Hepatocyte (in vitro differentiated cells): ENCODE measurements at regions not wholly inside any gene's neighbourhood (a gene's known extent, or its start where the extent isn't known, plus 50 kb on each side); places are given as distances from the start of the nearest gene placed in this dataset.
"Not testable (repeated sequence)": the region's sequence is repeated elsewhere in the genome, so short reads cannot be mapped to it uniquely, and the experiment has no call there.

Source experiments
- EZH2phosphoT487 ChIP-seq: fragments of 200-600 bp; sonication (generic); IDR thresholded peaks from one replicate; pipeline ENCODE4 v1.6.1; 2018; ENCODE audit warnings: antibody characterized with exemption, mild to moderate bottlenecking, low read depth, moderate library complexity; ENCODE audit not compliant: unreplicated experiment, severe bottlenecking
- TF ChIP-seq, protein P1 (sequence below): fragments of 200-600 bp; sonication (generic); IDR thresholded peaks from 2 replicates; pipeline ENCODE4 v1.5.1; 2016; ENCODE audit warnings: antibody characterized with exemption, mild to moderate bottlenecking; ENCODE audit not compliant: poor library complexity

DNA sequence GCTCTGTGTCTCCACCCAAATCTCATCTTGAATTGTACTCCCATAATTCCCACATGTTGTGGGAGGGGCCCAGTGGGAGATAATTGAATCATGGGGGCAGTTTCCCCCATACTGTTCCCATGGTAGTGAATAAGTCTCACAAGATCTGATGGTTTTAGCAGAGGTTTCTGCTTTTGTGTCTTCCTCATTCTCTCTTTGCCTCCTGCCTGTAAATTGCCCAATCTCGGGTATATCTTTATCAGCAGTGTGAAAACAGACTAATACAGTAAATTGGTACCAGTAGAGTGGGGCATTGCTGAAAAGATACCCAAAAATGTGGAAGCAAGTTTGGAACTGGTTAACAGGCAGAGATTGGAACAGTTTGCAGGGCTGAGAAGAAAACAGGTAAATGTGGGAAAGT, 278.1 kb upstream of the PCDH9 start:
- TF ChIP-seq, protein P1, sequence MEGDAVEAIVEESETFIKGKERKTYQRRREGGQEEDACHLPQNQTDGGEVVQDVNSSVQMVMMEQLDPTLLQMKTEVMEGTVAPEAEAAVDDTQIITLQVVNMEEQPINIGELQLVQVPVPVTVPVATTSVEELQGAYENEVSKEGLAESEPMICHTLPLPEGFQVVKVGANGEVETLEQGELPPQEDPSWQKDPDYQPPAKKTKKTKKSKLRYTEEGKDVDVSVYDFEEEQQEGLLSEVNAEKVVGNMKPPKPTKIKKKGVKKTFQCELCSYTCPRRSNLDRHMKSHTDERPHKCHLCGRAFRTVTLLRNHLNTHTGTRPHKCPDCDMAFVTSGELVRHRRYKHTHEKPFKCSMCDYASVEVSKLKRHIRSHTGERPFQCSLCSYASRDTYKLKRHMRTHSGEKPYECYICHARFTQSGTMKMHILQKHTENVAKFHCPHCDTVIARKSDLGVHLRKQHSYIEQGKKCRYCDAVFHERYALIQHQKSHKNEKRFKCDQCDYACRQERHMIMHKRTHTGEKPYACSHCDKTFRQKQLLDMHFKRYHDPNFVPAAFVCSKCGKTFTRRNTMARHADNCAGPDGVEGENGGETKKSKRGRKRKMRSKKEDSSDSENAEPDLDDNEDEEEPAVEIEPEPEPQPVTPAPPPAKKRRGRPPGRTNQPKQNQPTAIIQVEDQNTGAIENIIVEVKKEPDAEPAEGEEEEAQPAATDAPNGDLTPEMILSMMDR, result not testable (repeated sequence)
- not testable (repeated sequence) for TF ChIP-seq EZH2phosphoT487
